OCI-LY3 (cell line): ENCODE measurements at regions not wholly inside any gene's neighbourhood (a gene's known extent, or its start where the extent isn't known, plus 50 kb on each side); places are given as distances from the start of the nearest gene placed in this dataset.

Source experiments
- EZH2phosphoT487 ChIP-seq: fragments of 200-600 bp; shearing (Covaris generic); IDR thresholded peaks from 2 replicates; pipeline ENCODE4 v1.6.1; 2018; ENCODE audit warnings: antibody characterized with exemption, mixed run types, low read depth
- TF ChIP-seq, protein P1 (sequence below): fragments of 200-600, 300-600 bp; sonication (generic); IDR thresholded peaks from 2 replicates; pipeline ENCODE4 v1.5.1; 2014; ENCODE audit warnings: antibody characterized with exemption, low read length, low read depth

GRCh38 chr10:85194706-85195105 is 866.3 kb downstream of the CCSER2 start:
- TF ChIP-seq, protein P1, sequence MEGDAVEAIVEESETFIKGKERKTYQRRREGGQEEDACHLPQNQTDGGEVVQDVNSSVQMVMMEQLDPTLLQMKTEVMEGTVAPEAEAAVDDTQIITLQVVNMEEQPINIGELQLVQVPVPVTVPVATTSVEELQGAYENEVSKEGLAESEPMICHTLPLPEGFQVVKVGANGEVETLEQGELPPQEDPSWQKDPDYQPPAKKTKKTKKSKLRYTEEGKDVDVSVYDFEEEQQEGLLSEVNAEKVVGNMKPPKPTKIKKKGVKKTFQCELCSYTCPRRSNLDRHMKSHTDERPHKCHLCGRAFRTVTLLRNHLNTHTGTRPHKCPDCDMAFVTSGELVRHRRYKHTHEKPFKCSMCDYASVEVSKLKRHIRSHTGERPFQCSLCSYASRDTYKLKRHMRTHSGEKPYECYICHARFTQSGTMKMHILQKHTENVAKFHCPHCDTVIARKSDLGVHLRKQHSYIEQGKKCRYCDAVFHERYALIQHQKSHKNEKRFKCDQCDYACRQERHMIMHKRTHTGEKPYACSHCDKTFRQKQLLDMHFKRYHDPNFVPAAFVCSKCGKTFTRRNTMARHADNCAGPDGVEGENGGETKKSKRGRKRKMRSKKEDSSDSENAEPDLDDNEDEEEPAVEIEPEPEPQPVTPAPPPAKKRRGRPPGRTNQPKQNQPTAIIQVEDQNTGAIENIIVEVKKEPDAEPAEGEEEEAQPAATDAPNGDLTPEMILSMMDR, result no peak
- TF ChIP-seq EZH2phosphoT487, result no peak
